Nucleus accumbens (tissue), 56 donors: ENCODE measurements at regions not wholly inside any gene's neighbourhood (a gene's known extent, or its start where the extent isn't known, plus 50 kb on each side); places are given as distances from the start of the nearest gene placed in this dataset.

Experiments
- DNase-seq, 56 donors: peaks; one replicate each; lab custom pipeline; 2025; lab: John Stamatoyannopoulos, UW

DNA sequence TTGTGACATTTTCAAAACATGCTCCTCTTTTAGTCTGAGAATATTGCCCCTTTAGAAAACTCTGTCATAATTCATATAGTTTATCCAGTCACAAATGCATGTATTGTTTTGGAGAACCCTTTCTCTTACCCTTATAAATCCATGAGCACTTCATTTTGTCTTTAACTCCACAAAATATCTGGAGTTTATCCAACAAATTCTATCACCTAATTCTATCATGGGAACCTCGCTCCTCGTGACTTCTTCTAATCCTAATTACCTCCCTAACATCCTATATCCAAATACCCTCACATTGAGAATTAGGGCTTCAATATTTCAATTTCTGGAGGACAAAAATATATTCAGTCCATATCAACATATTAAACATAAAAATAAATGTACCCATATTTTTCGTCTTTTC, 1565.9 kb downstream of the ARAP2 start:
- no peak for DNase-seq

DNA sequence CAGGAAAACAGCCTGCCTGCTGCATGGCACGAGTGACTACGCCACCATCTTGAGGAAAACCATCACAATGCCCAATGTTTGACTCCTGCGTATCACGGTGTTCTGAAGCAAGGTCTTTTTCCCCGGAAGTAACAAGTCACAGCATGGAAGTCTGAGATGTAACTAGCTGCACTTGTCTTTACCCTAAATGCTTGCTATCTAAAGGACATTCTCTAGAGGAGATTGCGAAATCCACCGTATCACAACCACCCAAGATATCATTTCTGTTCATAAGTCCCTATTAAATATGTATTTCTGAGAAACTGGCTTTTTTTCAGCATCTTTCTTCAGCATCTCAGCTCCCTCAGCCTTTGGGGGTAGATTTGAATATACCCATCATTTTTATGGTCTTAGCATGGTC, 1565.1 kb downstream of the ARAP2 start:
- no peak for DNase-seq

DNA sequence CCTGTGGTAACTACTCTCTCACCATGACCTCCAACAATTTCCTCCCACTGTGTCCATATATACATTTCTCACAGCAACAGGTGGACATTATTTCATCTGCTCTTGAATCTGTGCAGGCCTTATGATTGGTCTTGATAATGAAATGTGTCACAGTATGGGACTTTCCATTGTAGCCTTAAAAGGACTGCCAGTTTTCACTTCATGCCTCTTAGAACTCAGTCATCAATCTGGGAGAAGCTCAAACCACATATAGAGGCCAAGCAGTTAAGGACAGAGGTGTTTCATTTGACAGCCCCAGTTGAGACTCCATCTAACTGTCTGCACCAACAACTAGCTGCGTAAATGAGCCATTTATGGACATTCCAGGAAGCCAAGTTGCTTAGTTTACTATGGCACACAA, 1534.8 kb downstream of the ARAP2 start:
- no peak for DNase-seq

DNA sequence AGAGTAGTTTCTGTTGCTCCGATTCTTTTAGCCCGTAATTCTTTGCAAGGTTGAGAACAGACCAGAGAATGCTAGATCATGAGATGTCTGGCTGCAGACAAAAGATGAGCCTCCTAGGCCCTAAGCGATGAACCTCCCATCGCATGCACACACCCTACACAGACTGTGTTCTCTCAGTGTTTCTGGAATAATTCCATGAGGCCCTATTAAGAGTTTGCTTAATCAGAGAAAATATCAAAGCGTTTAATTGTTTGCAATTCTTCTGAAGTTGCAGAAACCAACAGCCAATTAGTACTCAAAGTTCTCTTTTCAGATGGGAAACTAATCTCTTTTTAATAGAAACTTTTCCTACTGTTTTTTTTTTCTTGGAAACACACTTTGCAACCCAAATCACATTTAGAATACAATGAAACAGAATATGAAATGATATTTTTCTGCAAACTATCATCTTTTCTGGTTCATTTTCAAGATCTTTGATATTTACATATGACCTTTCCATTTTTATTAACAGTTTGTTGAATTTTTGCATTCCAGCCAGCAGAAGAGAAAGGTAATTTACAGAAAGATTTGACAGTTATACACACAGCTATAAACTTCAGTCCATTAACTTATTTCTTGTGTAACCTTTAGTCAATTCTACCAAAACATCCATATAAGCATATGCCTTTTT, 1525.6 kb downstream of the ARAP2 start:
- DNase-seq: no peak

DNA sequence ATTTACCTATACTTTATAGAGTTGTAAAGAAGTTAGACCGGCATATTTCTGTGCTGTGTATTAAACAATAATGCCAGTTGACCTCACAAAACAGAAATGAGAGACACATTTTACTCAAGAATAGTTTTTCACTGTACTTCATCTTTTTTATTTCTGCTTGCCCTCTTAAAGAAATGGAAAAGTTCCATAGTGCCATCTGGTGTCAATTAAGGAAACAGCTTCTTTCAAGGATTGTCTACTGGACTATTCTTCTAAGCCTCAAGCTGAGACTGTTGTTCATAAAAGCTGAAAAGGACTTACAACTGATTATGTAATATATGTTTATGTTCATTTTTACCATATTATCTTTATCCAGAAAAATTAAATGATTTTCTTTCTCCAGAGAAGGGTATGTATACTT, 1523.7 kb downstream of the ARAP2 start:
- DNase-seq: no peak

DNA sequence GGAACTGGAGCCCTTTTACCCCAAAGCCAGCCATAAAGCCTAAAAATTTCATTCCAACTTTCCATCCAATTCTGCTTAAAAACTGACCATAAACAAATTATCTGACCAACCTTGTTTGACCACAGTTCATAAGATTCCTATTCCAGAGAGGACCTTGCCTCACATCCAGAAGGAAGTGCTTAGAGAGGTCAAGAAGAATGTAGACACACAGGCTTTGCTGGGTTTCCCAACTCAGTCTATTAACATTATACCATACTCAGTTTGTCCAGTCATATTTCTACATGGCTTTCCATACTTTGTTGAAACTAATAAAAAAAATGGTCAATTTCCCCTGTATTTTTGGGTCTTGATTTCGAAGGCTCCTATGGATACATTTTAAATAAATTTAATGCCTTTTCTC, 1522.5 kb downstream of the ARAP2 start:
- DNase-seq: no peak

DNA sequence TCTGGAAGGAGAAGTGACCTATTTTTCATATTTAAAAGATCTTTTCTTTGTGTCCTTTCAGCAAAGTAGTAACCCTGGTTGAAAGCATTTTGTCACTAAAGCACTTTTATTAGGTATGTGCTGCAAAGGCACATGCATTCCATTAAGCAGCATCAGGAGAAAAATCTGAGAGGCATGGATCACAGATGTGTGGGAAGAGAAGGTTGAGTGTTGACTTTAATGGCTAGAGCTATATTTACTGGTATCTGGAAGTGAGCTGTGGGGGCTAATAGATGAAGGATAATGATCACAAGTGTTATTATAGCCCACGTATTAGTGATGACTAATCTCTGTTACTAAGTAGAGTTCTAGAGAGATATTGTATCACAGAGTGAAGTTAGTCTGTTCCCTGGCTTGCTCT, 1520.7 kb downstream of the ARAP2 start:
- peak in 3 of 56 donors; percentile 2 to 3 (median 3) for DNase-seq

DNA sequence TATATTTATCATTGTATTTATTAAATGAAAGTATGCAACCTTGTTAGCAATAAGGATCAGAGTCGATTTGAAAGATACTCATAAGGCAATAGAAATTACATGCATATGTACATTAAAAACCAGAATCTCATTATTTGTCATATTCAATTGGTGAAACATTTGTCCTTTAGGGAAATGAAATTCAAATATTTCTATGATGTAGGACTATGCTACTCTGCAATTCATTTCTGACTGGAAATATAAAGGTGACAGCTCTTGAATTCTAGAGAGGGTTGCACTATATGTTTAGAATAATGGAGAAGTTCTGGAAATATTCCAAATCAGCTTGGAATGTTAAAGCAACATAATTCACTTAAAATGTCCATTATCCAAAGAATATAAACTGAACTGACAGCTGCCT, 1519.8 kb downstream of the ARAP2 start:
- no peak for DNase-seq

DNA sequence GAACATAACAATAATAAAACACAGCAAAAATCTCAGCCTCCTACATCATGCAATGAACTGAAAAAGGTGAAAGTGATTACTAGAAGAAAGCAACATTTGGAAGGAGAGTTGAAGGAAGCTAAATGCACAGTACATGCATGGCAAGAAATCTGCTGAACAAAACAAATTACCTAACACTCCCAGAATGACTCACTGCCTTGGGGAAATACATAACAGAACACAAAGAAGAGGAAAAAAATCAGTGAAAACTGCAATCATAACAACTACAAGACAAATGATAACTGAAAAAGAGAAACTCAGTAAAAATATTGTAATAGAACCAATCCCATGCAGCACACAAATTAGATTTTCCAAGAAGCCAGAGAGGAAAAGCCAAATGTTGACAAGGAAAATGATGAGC, 1513.2 kb downstream of the ARAP2 start:
- DNase-seq: no peak

DNA sequence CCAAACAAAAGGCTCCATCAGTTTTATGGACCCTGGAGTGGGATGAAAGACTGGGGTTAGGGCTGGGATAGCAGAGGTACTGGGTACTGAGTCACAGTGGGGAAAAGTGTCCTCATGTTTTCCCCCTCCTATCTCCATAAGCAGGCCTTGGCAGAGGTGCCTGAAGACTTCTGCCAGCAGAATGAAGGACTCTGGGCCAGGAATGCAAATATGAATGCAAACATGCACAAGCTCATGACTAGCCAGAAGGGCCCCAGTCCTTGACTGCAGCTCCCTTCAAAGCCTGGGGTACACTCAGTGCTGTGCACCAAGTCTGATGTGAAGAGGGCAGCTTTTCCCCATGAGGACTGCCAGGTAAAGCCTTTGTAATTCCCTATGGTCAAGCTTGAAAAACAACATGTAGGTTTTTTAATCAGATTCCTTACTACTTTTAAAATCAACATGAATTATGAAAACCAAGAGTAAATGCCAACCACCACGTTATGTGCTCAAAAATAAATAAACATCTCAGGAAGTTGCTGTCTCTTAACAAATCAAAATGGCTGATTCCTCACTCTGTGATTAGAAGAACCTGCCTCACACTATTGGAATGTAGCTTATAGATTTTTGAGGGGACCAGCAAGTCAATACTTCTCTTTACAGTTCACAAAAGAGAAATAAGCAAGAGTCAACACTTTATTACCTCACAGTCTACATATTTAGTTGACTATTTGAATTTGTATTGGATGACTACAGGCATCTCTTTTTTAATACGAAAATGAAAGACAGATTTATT, 1512.0 kb downstream of the ARAP2 start:
- no peak for DNase-seq

DNA sequence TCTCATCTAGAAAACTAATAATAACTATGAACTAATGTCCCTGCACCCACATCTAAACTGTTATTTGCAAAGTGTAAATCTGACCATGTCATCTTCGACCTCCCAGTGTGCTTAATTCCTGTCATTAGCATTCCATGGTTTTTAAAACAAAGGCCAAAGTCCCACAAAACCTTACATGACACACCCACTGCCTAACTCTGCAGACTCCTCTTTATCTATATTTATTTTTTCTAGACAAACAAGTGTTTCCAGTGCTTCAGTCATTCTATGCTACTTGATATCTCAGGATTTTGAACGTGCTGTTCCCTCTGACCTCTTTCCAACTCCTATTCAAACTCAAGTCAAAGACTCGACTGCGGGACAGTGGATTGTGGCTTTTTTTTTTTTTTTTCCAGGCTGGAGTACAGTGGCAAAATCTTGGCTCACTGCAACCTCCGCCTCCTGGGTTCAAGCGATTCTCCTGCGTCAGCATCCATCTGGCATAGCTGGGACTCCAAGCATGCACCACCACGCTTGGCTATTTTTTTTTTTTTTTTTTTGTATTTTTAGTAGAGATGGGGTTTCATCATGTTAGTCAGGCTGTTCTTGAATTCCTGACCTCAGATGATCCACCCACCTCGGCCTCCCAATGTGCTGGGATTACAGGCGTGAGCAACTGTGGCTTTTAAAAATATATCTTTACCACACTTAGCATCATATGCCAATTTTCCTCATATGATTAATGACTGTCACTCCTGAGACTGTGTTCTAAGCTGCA, 1511.0 kb downstream of the ARAP2 start:
- DNase-seq: no peak

DNA sequence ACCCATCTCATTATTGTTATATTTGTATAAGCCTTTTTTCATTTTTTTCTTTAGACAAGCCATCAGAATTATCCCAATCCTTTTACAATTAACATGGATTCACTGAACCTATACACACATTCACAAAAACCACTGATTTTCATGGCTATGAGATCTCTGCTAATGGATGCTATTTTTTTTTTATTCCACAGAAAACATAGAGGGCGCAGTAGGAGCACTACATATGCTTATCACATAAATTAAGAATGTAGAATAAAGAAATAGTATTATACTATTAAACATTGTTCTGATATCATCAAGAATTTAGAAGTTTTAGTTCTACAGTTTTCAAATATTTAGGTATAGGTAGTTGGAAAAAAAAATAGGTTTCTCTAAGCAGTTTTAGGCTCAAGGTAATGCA, 1477.4 kb downstream of the ARAP2 start:
- DNase-seq: no peak

DNA sequence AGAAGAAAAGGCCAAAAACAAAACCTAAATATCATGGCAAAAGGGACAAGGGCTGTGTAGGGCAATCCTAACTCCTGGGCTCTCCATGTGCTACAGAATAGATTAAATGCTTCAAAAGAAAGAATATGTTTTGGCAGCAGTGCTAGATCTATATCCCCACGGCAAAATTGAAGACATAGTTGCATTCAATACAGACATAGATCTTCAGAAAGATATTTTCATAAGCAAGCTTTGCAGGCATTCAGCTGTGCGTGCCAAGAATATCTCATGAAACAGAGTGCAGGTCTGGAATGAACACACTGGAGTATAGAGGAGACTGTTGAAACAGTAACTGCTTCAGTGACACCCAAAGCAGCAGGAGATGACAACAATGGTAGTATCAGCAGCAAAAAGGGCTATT, 1476.9 kb downstream of the ARAP2 start:
- DNase-seq: no peak

DNA sequence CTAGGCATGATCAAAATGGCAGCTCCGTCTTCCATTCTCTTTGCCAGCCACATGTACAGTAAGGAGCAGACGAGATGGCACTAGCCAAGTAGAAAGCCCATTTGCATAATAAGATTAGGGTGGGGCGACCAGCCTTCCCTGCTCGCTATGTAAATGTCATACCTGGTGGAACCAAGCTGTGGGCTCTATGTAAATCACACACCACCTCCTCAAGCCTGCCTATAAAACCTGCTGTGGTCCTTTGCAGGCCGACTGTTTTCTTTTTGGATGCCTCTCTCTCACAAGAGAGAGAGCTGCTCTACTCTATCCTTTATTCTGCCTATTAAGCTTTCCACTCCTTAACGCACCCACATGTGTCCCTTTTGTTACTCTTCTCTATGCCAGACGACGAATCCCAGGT, 1472.7 kb downstream of the ARAP2 start:
- no peak for DNase-seq

DNA sequence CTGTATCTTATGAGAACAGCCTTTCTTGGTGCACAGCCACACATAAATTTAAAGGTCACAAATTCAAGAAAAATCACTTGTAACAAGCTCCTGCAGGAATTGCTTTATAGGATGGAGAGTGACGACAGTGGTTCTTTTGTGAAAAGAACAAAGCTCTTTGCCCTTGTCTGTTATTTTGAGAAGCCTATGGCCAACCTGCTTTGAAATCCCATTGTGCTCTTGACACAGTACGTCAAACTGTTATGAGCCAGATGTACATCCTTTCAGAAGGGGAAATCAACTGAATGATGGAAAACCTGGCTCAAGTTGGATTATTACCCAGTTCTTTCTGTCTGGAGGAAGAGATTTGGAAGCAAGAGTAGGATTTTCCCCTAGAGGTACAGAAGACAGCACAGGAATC, 1454.2 kb downstream of the ARAP2 start:
- no peak for DNase-seq

DNA sequence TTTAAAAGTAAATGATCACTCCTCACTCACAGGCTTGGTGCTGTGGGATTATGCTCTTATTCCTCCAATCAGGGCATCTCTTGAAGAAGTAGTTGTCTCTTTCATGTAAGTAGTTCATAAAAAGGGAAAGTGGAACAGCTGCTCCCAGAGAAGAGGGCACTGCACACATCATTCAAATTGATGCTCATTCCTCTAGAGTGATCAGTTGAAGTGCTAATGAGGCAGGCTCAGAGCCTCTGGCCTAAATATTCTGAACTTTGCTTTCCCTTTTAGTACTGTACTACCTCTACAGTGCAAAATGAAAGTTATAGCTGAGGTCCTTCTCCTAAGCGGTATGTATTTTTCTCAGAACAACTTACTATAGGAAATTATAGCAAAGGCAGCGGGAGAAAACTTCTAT, 1453.1 kb downstream of the ARAP2 start:
- DNase-seq: no peak

DNA sequence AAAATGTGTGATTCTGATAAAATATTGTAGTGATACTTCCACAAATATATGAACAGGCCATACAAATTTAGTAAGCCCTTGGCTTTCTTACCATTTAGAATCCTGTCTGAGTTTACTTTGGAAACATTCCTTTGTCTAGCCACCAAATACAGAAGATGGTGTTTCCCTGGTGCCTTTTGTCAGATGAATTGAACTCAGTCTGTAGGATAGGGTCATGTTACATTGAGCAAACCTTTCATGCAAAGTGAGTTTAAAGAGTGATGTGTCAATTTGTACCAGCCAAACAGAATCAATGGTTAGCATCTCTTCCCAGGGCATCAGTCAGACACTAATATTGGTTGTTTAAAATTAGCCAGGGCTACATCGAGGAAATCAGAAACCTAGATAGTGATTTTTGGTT, 1443.4 kb downstream of the ARAP2 start:
- no peak for DNase-seq

DNA sequence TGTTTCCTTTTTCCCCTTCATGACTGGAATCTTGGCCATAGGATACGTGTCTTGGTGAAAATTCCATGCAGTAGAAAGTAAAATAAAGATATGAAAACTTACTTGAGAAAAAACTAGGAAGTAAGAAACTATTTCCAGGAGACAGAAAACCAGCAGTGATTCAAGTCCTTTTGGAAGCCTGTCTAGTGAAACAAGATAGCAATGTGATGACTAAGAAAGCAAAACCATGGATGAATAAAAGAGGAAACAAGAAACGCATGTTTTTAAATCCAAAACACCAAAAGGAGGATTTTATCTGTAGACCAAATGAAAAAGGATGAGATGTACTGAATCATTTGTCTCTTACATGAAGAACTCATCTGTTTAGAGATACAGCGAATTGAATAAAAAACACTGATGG, 1430.0 kb downstream of the ARAP2 start:
- no peak for DNase-seq

DNA sequence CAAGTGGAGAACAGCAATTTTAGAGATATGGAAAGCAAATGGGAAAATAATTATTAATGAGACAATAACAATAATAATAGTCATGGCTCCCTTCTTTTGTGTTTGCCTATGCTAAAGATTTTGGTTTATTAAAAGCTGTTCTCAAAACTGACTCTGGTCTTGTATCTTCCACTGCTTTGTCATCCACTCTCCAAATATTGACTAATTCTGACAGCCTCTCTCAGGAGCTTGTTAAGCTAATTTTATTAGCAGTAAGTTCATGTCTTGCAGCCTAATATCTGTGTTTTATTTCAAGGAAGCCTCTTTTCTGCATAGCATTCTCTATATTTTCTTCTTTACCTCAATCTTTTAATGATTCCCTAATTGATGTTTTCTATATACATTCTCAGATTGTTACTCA, 1419.8 kb downstream of the ARAP2 start:
- no peak for DNase-seq

DNA sequence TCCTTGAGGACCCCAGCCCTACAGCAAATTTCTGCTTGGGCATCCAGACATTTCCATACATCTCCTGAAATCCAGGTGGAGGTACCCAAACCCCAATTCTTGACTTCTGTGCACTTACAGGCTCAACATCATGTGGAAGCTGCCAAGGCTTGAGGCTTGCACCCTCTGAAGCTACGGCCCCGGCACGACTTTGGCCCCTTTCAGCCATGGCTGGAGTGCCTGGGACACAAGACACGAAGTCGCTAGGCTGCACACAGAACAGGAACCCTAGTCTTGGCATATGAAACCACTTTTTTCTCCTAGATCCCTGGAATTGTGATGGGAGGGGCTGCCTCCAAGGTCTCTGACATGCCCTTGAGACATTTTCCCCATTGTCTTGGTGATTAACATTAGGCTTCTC, 1417.7 kb downstream of the ARAP2 start:
- DNase-seq: no peak

DNA sequence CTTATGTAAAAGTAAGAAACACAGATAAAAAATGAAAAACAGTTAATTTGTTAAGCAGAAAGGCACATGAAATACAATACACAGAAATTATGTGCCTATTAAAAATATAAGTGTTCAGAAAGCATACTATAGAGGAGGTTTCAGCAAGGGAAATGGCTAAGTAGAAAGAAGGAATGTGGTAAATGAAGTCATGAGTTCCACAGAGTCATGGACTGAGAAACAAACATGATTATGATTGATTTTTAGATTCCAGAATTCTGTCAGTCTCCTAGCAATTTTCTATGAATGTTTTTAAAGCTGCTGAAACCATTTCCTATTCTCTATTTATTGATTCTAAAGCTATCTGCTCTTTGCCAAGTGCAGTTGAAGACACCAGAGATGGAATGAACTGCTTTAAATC, 1398.4 kb downstream of the ARAP2 start:
- no peak for DNase-seq

DNA sequence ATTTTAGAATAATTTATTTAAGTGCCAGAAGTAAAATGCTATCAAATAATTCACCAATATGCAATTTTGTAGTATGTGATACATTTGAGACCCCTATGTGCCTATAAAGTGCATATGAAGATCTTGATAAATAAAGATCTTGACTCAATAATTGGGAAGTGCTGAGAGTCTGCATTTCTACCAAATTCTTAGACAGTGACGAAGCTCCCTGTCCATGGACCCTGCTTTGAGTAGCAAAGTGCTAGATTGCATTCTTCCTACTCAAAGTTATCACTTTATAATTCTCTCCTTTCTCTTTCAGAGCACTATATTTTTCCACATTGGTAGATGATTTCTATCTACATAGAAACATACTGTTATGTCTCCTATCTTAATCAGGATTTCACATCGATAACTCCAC, 1393.9 kb downstream of the ARAP2 start:
- no peak for DNase-seq
